ENCODE measurements at regions not wholly inside any gene's neighbourhood (a gene's known extent, or its start where the extent isn't known, plus 50 kb on each side); places are given as distances from the start of the nearest gene placed in this dataset.
"Not testable (repeated sequence)": the region's sequence is repeated elsewhere in the genome, so short reads cannot be mapped to it uniquely, and the experiment has no call there.

- DNase-seq = no peak
Observed at GRCh38 chr5:154620411-154620810, 134.8 kb upstream of the LARP1 start.

GRCh38 chr5:154618696-154619095 is 136.5 kb upstream of the LARP1 start:
- no peak for DNase-seq

DNA sequence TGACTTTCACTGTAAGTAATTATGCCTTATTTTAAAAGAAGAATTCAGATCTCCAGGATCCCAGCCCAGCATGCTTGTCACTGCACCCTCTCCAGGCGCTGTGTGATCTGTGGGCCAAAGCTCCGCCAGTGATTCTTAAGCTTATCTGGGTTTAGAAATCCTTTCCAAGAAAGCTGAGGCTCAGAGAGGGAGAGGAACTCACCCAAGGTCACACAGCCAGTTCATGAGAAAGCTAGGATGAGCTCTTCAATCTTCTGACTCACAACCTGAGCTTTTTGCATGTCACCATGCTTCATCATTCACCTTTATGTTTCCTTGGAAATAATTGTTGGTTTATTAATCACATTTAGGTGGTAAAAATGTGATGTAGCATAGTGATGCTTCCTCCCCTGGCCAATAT is 136.6 kb upstream of the HAND1 start:
- DNase-seq = no peak

GRCh38 chr5:154614125-154614524 is 136.1 kb upstream of the HAND1 start:
- no peak for DNase-seq

DNA sequence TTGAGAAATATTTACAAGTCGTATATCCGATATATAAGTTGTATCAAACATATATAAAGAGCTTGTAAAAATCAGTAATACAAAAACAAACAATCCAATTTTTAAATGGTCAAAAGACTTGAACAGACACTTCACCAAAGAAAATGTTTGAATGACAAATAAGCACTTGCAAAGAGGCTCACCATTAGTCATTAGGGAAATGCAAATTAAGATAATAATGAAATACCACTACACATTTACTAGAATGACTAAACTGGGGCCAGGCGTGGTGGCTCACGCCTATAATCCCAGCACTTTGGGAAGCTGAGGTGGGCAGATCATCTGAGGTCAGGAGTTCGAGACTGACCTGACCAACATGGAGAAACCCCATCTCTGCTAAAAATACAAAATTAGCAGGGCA is 134.6 kb upstream of the HAND1 start:
- DNase-seq = no peak

GRCh38 chr5:154611341-154611767 is 133.3 kb upstream of the HAND1 start:
- DNase-seq = no peak

- DNase-seq = peak; percentile 84
Observed at GRCh38 chr5:154610321-154611154, 132.5 kb upstream of the HAND1 start.

DNA sequence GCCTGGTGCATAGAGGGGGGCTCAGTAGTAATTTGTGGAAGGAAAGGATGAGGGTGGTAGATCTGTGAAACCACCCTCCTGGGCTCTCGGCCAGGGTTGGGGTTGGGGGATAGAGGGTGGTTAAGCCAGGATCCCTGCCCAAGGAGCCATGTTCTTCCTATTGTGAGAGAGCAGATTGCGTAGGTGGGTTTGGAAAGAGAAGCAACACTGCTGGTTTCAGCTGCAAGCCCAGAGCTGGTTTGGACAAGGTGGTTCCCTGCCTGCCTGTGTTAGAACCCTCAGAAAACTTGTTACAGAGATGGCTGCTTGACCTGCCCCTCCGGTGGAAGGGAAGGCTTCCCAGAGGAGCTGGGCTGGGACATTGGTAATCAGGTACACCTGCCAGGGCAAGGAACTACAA is 131.2 kb upstream of the HAND1 start:
- DNase-seq = no peak

DNA sequence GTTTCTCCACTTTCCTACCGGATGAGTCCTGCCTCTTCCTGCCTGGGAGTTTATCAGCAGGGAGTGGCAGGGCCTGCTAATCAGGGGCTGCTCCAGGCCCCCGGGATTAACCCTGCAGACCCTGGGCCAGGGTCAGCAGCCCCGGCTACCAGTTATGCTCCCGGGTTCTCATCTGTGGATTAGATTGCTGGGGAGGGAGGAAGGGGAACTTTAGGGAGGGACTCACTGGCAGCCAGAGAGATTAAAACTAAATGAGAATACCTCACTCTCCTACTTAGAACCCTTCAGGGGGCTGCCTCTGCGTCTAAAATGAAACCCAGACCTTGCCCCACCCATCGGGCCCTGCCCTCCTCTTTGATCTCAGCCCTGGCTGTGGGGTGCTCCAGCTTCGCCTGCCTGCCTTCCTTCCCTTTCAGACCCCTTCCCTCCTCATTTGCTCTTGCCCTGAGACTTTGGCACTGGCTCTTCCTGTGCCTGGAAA is 130.5 kb upstream of the HAND1 start:
- no peak for DNase-seq

DNA sequence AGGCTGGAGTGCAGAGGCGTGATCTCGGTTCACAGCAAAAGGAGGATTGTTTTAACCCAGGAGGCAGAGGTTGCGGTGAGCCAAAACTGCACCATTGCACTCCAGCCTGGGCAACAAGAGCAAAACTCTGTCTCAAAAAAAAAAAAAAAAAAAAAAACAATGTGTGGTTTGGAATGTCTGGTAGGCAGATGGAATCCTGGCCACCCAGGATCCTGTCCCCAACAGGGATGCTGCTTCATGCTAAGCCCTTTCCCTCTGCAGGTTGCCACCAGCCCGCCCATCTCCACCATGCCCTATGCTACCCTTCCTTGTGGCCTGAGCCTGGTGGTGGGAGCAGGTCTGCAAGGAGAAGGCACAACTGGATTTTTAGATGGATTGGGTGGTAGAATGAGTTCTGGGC is 129.7 kb upstream of the HAND1 start:
- DNase-seq = no peak

DNA sequence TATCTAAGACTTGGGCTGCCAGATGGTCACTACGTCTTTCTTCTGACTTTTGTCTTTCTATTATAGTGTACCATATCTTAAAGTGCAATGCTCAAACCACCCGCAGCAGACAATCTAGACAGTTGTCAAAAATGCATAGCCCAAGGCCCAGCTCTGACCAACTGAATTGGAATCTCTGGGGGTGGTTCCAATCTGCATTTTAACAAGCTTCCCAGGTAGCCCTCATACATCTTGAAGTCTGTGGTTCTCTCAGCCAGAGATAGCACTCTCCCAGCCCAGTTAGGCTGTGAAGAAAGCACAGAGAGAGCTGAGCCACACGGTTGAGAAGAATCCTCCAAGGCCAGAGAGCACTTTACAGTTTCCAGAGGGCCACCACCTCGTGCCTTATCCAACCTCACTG is 128.2 kb upstream of the HAND1 start:
- DNase-seq = no peak

DNA sequence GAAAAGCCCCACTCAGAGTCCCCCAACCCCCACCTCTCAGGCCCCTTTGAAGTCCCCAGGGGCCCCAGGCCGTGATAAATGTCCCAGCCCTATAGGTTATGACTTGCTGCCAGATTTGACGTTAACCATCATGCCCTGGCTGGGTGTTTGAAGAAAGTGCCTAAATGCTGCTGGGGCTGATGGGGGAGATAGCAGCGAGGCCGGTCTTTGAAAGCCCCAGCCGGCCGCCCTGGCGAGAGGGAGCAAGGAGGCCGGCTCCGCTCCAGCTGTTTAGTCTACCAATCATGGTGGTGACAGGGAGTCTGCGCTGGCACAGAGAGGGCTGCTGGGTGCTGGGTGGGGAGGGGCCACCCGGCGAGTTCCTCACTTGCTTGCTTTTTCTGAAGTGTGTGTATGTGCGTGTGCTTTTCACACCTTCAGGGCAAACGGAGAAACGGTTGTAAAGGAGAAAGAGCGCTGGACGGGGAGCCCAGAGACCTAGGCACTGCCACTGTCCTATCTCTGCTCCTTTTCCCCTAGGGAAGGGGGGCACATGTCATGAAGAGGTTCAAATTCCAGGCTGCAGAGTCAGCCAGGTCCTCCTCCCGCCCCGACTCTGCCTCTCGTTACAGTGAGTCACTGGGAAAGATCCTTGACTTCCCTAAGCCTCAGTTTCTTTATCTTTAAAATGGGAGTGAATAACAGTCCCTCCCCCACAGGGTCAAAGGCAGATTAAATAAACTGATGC is 126.1 kb upstream of the HAND1 start:
- DNase-seq = peak; percentile 38

DNA sequence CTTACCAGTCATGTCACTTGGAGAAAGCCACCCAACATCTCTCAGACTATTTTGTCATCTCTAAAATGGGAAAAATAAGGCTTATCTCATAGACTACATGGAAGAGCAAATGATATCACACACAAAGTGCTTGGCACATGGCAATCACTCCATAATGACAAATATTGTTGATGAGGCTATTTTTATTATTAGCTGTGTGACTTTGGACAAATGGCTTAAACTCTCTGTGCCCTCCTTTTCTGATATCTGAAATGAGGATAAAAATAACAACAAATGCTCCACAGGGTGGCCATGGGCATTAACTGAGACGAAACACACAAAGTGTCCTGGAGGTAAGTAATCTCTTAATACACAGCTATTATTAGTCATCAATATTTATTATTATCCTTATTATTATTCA is 125.5 kb upstream of the HAND1 start:
- DNase-seq = no peak

GRCh38 chr5:154603011-154603410 is 125.0 kb upstream of the HAND1 start:
- DNase-seq = no peak

DNA sequence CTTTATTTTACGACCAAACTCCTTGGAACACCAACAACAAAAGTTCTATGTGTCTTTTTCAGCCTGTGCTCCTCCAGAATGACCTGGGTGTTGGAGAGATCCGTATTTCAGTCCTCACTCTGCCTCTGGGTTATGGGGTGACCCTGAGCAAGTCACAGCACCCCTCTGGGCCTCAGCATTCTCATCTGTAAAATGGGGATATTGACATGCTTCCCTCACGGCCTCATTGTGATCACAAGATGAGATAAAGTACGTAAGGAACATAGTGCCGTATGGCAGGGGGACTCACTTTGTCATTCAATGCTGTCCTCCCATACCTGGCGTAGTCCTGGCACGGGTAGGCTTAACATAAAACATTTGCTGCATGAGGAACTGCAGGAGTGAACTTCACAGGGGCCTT is 123.0 kb upstream of the HAND1 start:
- DNase-seq = no peak

- no peak for DNase-seq
Observed at GRCh38 chr5:154598021-154598420, 120.0 kb upstream of the HAND1 start.

- not testable (repeated sequence) for DNase-seq
Observed at GRCh38 chr5:154596844-154597243, 118.8 kb upstream of the HAND1 start.

DNA sequence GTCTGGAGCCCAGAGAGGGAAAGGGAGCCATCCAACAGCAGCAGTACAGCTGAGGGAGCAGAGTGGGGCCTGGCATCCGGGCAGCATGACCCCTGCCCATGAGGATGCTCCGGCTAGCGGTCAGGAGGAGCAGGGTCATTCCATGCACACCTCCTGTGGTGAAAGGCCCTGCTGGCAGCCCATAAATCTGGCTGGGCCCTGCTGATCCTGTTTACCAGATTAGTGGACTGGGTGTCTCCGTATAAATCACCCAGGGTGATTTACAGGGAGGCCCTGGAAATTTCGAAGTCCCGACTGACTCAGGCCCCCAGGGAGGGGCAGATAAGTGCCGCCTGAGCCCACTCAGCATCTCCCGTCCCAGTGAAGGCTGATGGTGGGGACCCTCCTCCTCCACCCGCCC is 117.6 kb upstream of the HAND1 start:
- no peak for DNase-seq

DNA sequence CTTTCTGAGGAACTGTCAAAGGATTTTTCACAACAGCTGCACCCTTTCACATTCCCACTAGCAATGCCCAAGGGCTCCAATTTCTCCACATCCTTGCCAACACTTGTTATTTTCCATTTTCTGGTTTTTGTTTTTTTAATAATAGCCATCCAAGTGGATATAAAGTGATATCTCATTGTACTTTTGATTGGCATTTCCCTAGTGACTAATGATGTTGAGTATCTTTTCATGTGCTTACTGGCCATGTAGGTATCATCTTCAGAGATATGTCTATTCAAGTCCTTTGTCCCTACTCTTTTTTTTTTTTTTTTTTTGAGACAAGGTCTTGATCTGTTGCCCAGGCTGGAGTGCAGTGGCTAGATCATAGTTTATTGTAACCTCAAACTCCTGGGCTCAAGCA is 115.8 kb upstream of the HAND1 start:
- no peak for DNase-seq

DNA sequence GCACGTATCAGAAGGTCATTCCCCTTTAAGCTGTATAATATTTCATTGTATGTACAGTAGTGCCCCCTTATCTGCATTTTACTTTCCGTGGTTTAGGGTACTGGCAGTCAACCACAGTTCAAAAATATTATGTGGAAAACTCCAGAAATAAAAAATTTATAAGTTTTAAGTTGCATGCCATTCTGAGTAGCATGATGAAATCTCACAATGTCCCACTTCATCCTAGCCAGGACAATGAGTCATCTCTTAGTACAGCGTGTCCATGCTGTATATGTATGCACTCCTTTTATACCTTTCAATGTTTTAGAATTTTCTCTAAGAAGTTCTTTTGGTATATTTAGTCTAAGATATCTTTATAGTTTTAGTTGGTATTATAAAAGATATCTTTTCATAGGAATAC is 115.0 kb upstream of the HAND1 start:
- no peak for DNase-seq

DNA sequence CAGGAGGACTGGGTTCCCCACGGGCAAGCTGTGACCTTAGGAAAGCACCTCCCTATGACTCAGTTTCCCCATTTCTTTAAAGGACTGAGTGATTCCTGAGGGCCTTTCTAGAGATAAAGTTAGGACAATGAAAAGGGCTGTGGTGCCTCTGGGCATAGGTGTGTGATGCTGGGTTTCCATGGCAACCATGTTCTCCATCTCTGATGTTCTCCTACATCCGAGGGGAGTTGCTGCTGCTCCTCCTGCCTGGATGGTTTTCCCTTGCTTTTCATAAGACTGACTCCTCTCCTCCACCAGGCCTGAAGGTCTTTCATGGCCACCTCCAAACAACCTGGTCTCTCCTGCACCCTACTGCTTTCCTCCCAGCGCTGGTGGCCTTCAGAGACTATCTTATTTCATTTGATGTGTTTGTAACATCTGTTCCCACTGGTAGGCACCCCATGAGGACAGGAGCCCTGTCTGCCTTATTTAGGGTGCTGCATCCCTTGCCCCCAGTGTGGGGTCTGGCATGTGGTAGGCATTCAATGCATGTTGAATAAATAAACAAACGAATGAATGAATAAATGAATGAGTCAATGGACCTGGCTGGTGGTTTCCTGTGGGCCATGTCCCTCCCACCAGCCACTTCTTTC is 112.2 kb upstream of the HAND1 start:
- no peak for DNase-seq

DNA sequence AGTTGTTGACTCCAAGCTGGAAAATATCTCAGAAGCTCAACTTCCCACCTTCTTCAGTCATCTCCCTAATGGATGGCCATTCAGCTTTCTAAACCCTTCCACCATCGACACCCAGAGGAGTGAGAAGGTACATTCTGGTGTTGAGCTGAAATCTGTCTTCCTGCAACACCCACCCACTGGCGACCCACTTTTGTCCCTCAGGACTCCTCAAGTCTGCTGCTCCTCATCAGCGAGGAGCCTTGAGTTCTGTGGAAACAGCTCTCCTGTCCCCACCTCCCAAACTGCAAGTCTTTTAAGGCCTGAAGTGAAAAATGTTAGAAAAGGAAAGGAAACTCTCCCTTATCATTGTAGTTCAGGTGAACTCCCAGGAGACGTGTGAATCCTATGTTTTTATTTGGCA is 111.5 kb upstream of the HAND1 start:
- DNase-seq = no peak

DNA sequence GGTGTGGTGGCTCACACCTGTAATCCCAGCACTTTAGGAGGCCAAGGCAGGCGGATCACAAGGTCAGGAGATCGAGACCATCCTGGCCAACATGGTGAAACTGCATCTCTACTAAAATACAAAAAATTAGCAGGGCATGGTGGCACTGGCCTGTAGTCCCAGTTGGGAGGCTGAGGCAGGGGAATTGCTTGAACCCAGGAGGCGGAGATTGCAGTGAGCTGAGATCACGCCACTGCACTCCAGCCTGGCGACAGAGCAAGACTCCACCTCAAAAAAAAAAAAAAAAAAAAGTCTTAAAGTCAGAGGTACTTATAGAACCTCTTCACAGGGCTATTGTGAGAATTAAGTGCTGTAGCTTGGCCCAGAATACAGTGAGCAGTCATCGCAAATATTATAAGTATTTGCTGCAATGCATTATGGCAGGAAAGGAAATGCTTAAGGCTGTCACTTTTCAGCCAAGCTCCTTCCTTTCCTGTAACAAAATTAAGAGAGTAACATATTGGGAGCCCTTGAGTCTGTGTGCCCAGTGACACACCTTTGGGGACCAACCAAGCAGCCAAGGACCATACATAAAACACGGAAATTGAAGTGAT is 110.9 kb upstream of the HAND1 start:
- DNase-seq = not testable (repeated sequence)

Measured in tongue (tissue), 1 donor.